ENCODE measurements at regions not wholly inside any gene's neighbourhood (a gene's known extent, or its start where the extent isn't known, plus 50 kb on each side); places are given as distances from the start of the nearest gene placed in this dataset.

DNA sequence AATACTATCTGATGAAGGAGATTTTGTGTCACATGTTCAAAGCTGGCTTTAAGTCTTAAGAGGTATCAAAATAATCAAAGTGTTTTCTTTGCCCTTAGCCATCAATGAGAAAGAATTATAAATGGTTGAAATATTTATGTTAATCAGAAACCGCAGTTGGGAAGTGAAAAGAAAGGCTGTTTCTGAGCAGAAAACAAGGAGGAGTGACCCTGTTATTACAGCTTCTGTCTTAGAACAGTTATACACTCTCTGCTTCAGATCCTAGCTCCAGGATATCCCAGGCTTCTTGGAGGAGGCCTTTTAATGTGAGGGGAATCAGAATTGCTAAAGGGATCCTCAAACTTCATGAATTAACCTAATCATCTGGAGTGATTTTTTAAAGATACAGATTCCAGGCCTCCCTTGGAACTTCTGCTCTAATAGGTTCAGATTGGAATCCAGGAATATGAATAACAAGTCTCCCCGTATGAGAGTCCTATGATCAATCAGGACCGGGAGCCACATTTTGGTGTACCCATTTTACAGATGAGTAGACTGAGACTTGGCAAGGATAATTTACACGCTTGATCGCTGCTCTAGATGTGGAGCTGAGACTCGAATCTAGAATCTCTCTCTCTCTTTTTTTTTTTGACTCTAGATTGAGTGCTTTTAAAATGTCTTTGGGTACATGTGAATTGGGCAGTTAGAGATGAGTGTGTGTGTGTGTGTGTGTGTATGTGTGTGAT, 50.8 kb upstream of the JAG1 start:
- Histone ChIP-seq H3K9ac (ENCODE audit: low read depth in 1 of 3, low read length in 3 of 3) (no peak overlapping the region), H3K4me3 (ENCODE audit: low read length in 3 of 3) (no peak overlapping the region), H3K9me3 (ENCODE audit: control insufficient read depth in 3 of 3, low read length in 3 of 3) (no peaks in the 10 kb centered on the region), H3K27ac (ENCODE audit: low read depth, low read length) (no peak overlapping the region), H3K36me3 (ENCODE audit: control insufficient read depth in 3 of 3, insufficient read depth in 3 of 3, low read length in 3 of 3) (no peaks in the 10 kb centered on the region), H3K4me1 (ENCODE audit: control insufficient read depth in 3 of 3, insufficient read depth in 3 of 3, low read length in 3 of 3) (peaks cover 0 to 3% (median 0%) of the 10 kb centered on the region in 3 donors), H3K27me3 (ENCODE audit: control insufficient read depth in 3 of 3, insufficient read depth in 3 of 3, low read length in 3 of 3) (no peaks in the 10 kb centered on the region)

DNA sequence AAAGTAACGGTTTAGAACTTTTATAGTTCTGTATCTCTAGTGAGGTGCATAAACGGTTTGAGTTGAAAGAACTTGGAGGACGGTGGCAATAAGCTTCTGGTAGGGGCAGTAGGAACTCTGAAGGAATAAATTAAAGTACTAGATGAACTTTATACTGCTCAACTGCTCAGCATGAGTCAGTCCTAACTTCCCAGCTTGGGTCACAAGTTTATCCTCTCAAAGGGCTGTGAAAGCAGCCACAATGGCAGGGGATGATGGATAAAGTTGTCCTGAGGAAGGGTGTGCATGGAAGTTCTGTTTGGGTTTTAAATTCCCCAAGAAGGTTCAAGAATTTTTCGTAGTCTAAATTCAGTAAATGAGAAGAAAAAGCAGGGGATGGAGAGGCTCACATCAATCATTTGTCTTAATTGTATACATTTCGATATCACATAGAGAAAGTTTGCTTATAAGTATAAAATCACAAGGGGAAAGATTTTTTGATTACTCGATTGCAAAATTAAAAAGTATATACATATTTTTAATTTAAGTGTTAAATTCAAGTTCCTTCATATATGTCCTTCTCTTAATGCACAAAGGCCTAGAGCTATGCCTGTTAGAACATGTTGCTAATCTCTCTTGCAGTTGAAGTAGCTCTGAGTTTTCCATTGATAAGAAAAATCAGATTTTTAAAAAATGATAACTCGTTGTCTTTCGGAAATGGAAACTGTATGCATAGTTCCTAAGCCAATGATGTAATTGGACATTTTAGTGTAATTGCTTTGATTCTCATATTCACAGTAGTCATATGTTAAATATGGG, 55.3 kb upstream of the JAG1 start:
- Histone ChIP-seq H3K27me3 (ENCODE audit: control insufficient read depth in 3 of 3, insufficient read depth in 3 of 3, low read length in 3 of 3) (no peaks in the 10 kb centered on the region), H3K36me3 (ENCODE audit: control insufficient read depth in 3 of 3, insufficient read depth in 3 of 3, low read length in 3 of 3) (no peaks in the 10 kb centered on the region), H3K4me3 (ENCODE audit: low read length in 3 of 3) (no peak overlapping the region), H3K27ac (ENCODE audit: low read depth, low read length) (no peak overlapping the region), H3K4me1 (ENCODE audit: control insufficient read depth in 3 of 3, insufficient read depth in 3 of 3, low read length in 3 of 3) (no peaks in the 10 kb centered on the region), H3K9ac (ENCODE audit: low read depth in 1 of 3, low read length in 3 of 3) (no peak overlapping the region), H3K9me3 (ENCODE audit: control insufficient read depth in 3 of 3, low read length in 3 of 3) (no peaks in the 10 kb centered on the region)

DNA sequence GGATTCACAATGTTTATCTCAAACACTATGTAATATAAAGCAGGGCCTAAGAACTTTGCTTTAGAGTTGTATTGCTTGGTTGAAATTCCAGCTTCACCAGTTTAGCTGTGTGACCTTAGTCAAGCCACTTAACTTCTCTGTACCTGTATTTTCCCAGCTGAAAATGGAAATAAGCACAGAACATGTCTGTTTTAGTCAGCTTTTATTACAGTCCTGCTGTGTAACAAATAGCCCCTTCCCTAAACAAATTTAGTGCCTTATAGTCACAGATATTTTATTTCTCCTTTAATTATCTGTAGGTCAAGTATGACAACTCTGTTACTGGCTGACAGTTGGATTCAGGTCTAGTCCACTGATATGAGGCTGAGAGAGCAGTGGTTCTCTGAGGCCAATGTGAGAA, 56.0 kb upstream of the JAG1 start:
- H3K27me3 ChIP-seq (ENCODE audit: control insufficient read depth in 3 of 3, insufficient read depth in 3 of 3, low read length in 3 of 3) = no peaks in the 10 kb centered on the region
- no peaks in the 10 kb centered on the region for H3K36me3 ChIP-seq (ENCODE audit: control insufficient read depth in 3 of 3, insufficient read depth in 3 of 3, low read length in 3 of 3)
- H3K27ac ChIP-seq (ENCODE audit: low read depth, low read length) = no peak overlapping the region
- H3K9ac ChIP-seq (ENCODE audit: low read depth in 1 of 3, low read length in 3 of 3) = no peak overlapping the region
- no peaks in the 10 kb centered on the region for H3K4me1 ChIP-seq (ENCODE audit: control insufficient read depth in 3 of 3, insufficient read depth in 3 of 3, low read length in 3 of 3)
- no peaks in the 10 kb centered on the region for H3K9me3 ChIP-seq (ENCODE audit: control insufficient read depth in 3 of 3, low read length in 3 of 3)
- no peak overlapping the region for H3K4me3 ChIP-seq (ENCODE audit: low read length in 3 of 3)

DNA sequence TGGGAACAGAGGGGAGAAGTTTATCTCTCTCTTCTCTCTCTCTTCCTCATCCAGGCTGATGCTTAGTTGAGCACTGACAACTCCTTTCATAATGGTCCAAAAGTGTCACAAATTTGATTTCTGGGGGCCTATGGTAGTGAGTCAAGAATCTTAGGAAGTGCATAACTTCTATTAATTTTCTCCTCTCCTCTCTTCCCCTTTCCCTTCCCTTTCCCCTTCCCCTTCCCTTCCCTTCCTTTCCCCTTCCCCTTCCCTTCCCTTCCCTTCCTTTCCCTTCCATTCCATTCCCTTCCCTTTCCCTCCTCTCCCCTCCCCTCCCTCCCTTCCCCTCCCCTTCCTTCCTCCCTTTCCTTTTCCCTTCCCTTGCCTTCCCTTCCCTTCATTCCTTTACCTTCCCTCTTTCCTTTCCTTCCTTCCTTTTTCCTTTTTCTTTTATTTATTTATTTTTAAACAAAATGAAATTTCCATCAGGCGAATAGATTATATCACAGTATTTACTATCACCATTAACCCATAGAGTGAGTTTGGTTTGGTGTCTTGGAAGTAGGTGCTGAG, 56.9 kb upstream of the JAG1 start:
- H3K9me3 ChIP-seq (ENCODE audit: control insufficient read depth in 3 of 3, low read length in 3 of 3) = no peaks in the 10 kb centered on the region
- H3K27me3 ChIP-seq (ENCODE audit: control insufficient read depth in 3 of 3, insufficient read depth in 3 of 3, low read length in 3 of 3) = no peaks in the 10 kb centered on the region
- no peak overlapping the region for H3K4me3 ChIP-seq (ENCODE audit: low read length in 3 of 3)
- H3K36me3 ChIP-seq (ENCODE audit: control insufficient read depth in 3 of 3, insufficient read depth in 3 of 3, low read length in 3 of 3) = no peaks in the 10 kb centered on the region
- H3K27ac ChIP-seq (ENCODE audit: low read depth, low read length) = no peak overlapping the region
- no peak overlapping the region for H3K9ac ChIP-seq (ENCODE audit: low read depth in 1 of 3, low read length in 3 of 3)
- no peaks in the 10 kb centered on the region for H3K4me1 ChIP-seq (ENCODE audit: control insufficient read depth in 3 of 3, insufficient read depth in 3 of 3, low read length in 3 of 3)

DNA sequence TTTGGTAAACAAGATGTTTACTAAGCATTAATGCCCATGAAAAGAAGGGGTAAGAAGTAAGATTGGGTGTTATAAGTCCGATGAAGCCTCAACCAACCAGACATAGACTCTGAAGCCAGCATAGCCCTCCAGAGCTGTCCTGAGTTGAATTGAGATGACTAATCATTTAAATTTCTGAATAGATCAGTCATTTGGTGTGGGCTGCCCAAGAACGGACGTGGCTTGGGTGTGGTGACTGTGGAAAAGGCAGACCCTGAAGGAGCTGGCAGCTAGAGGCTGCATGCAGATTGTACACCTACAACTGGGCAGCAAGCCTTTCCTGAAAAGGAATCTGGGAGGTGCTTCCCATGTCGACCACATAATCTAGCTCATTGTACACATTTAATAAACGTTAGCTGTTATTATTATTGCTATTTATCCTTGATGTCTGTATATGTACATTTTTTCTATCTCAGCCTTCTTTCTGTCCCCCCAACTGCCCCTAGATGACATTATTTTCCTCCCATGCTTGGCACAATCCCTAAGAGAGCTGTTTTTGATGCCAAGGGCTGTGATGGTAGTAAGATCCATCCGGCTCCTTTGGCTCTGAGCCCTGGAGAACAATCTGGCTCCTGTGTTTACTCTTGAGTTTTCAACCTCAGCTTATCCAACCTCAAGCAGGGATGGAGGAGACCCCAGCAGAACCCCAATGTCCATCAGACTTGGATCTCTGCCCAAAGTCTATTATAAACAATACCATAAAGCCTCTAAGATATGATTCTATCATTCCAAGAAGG, 57.6 kb upstream of the JAG1 start:
- Histone ChIP-seq H3K4me3 (ENCODE audit: low read length in 3 of 3) (no peak overlapping the region), H3K36me3 (ENCODE audit: control insufficient read depth in 3 of 3, insufficient read depth in 3 of 3, low read length in 3 of 3) (no peaks in the 10 kb centered on the region), H3K4me1 (ENCODE audit: control insufficient read depth in 3 of 3, insufficient read depth in 3 of 3, low read length in 3 of 3) (no peaks in the 10 kb centered on the region), H3K9ac (ENCODE audit: low read depth in 1 of 3, low read length in 3 of 3) (no peak overlapping the region), H3K27ac (ENCODE audit: low read depth, low read length) (no peak overlapping the region), H3K27me3 (ENCODE audit: control insufficient read depth in 3 of 3, insufficient read depth in 3 of 3, low read length in 3 of 3) (no peaks in the 10 kb centered on the region), H3K9me3 (ENCODE audit: control insufficient read depth in 3 of 3, low read length in 3 of 3) (no peaks in the 10 kb centered on the region)

DNA sequence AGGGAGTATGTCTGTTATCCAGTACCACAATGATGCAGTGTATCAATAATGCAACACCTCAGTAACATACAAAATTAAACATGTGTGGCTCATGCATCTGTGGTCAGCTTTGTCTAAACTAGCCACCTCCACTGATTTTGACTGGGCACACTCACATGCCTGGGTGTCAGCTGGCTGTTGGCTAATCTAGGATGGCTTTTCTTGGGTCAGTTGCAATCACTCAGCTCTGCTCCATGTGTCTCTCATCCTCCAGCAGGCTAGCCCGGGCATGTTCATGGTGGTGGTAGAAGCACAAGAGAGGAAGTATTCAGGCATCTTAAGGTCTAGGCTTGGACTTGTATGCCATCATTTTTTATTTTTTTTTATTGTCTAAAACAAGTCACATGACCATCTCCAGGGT, 59.3 kb upstream of the JAG1 start:
- H3K36me3 ChIP-seq (ENCODE audit: control insufficient read depth in 3 of 3, insufficient read depth in 3 of 3, low read length in 3 of 3) = no peaks in the 10 kb centered on the region
- no peak overlapping the region for H3K27ac ChIP-seq (ENCODE audit: low read depth, low read length)
- H3K9ac ChIP-seq (ENCODE audit: low read depth in 1 of 3, low read length in 3 of 3) = no peak overlapping the region
- no peaks in the 10 kb centered on the region for H3K9me3 ChIP-seq (ENCODE audit: control insufficient read depth in 3 of 3, low read length in 3 of 3)
- H3K27me3 ChIP-seq (ENCODE audit: control insufficient read depth in 3 of 3, insufficient read depth in 3 of 3, low read length in 3 of 3) = no peaks in the 10 kb centered on the region
- no peak overlapping the region for H3K4me3 ChIP-seq (ENCODE audit: low read length in 3 of 3)
- H3K4me1 ChIP-seq (ENCODE audit: control insufficient read depth in 3 of 3, insufficient read depth in 3 of 3, low read length in 3 of 3) = no peaks in the 10 kb centered on the region

DNA sequence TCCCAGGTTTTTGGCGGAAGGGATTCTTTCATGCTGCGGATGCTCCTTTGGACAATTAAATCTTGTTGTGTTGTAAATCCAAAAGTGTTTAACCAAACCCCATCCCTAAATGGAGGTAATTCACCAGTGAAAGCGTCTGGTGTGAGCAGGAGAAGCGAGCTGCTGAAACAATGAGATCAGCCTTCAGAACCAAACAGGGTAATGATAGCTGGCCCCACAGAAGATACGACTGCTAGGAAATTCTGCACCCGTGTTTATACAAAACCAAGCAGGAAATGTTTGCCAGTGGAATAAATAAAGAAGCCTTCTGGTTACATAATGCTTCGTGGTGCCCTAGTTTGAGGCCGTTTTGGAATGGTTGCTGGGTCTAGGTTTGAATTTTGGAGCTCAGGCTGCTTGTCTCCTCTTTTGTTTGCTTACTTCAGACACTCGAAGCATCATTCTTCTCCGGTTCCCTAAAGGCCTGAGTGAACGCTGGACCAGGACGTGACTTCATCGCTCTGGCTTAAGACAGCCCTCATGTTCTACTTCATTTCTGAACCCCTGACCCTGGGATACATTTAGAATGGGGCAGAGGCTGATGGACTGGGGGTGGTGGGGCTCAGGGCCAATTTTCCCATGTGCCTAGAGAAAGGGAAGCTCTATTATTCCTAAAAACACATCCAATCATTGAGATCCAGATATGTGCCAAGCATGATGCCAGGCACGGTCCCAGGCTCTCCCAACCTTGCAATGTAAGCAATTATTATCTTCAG, 61.6 kb upstream of the JAG1 start:
- no peaks in the 10 kb centered on the region for H3K27me3 ChIP-seq (ENCODE audit: control insufficient read depth in 3 of 3, insufficient read depth in 3 of 3, low read length in 3 of 3)
- H3K36me3 ChIP-seq (ENCODE audit: control insufficient read depth in 3 of 3, insufficient read depth in 3 of 3, low read length in 3 of 3) = no peaks in the 10 kb centered on the region
- no peak overlapping the region for H3K4me3 ChIP-seq (ENCODE audit: low read length in 3 of 3)
- peaks cover 4 to 7% (median 4%) of the 10 kb centered on the region in 3 donors for H3K4me1 ChIP-seq (ENCODE audit: control insufficient read depth in 3 of 3, insufficient read depth in 3 of 3, low read length in 3 of 3)
- no peak overlapping the region for H3K9ac ChIP-seq (ENCODE audit: low read depth in 1 of 3, low read length in 3 of 3)
- H3K27ac ChIP-seq (ENCODE audit: low read depth, low read length) = no peak overlapping the region
- H3K9me3 ChIP-seq (ENCODE audit: control insufficient read depth in 3 of 3, low read length in 3 of 3) = no peaks in the 10 kb centered on the region

DNA sequence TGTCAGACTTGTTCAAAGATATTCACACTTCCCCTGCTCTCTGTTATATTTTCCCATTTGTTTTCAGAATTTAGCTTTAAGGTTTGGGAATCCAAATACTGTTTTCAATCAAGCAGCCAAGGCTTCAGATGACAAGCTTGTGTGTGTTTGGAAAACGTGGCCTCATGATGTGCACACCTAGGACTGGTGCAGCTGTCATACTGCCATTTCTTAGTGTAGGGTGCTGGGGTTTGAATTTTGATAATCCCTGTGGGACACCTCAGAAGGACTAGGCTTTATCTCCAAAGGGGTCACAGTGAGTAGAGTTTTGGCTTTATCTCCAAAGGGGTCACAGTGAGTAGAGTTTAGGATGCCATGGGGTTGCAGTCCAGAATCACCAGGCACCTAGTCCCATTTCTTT, 65.3 kb upstream of the JAG1 start:
- Histone ChIP-seq H3K9me3 (ENCODE audit: control insufficient read depth in 3 of 3, low read length in 3 of 3) (no peaks in the 10 kb centered on the region), H3K27me3 (ENCODE audit: control insufficient read depth in 3 of 3, insufficient read depth in 3 of 3, low read length in 3 of 3) (no peaks in the 10 kb centered on the region), H3K4me1 (ENCODE audit: control insufficient read depth in 3 of 3, insufficient read depth in 3 of 3, low read length in 3 of 3) (peaks cover 4 to 8% (median 4%) of the 10 kb centered on the region in 3 donors), H3K36me3 (ENCODE audit: control insufficient read depth in 3 of 3, insufficient read depth in 3 of 3, low read length in 3 of 3) (no peaks in the 10 kb centered on the region), H3K9ac (ENCODE audit: low read depth in 1 of 3, low read length in 3 of 3) (no peak overlapping the region), H3K4me3 (ENCODE audit: low read length in 3 of 3) (peak overlapping the region in 2 of 3 donors; percentile 49 to 61), H3K27ac (ENCODE audit: low read depth, low read length) (peak overlapping the region; percentile 28)

DNA sequence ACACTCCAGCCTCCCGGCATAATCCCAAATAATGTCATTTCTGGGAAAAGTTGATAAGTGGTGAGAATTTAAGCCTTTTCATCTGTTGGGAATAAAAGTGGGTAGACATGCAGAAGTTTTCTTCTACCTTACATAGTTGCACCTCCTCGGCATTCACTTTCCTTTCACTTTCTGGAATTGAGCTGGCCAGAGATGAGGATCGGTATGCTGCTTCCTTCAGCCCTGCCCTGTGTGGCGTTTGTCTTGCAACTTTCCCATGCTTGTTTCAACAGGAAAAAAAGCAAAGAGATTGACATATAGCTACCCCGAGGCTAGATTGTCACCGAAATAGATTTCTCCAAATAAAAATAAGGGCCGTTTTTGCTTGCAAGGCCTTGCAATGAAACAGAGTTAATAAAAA, 65.8 kb upstream of the JAG1 start:
- Histone ChIP-seq H3K4me1 (ENCODE audit: control insufficient read depth in 3 of 3, insufficient read depth in 3 of 3, low read length in 3 of 3) (peaks cover 4 to 8% (median 4%) of the 10 kb centered on the region in 3 donors), H3K27ac (ENCODE audit: low read depth, low read length) (peak overlapping the region; percentile 3), H3K36me3 (ENCODE audit: control insufficient read depth in 3 of 3, insufficient read depth in 3 of 3, low read length in 3 of 3) (no peaks in the 10 kb centered on the region), H3K9me3 (ENCODE audit: control insufficient read depth in 3 of 3, low read length in 3 of 3) (no peaks in the 10 kb centered on the region), H3K4me3 (ENCODE audit: low read length in 3 of 3) (peak overlapping the region; percentile 25 to 61 (median 49)), H3K27me3 (ENCODE audit: control insufficient read depth in 3 of 3, insufficient read depth in 3 of 3, low read length in 3 of 3) (no peaks in the 10 kb centered on the region), H3K9ac (ENCODE audit: low read depth in 1 of 3, low read length in 3 of 3) (peak overlapping the region in 2 of 3 donors; percentile 39 to 44)

All from skeletal muscle tissue (tissue), 3 donors.